B cell (primary cell): ENCODE measurements at regions not wholly inside any gene's neighbourhood (a gene's known extent, or its start where the extent isn't known, plus 50 kb on each side); places are given as distances from the start of the nearest gene placed in this dataset.

ENCODE experiments used
- ATAC-seq: fragments of 200-7000 bp; cut with Tn5 transposase; one replicate; pipeline ENCODE4 v1.10.0; 2021; ENCODE audit warnings: low read depth, mild to moderate bottlenecking, moderate number of reproducible peaks, moderate library complexity
- CTCF ChIA-PET: fragments of 350-600 bp; sonication (Branson Sonifier 250); formaldehyde crosslinking; loops from one replicate; lab custom pipeline; 2021; ENCODE audit warnings: antibody characterized with exemption, inconsistent platforms; lab: Charles Lee
- POLR2A ChIA-PET: fragments of 350-600 bp; sonication (Branson Sonifier 250); formaldehyde crosslinking; loops from one replicate; lab custom pipeline; 2021; ENCODE audit warnings: antibody characterized with exemption; lab: Charles Lee
- DNase-seq: peaks from one replicate; pipeline ENCODE4 v3.0.0; 2013
- H2AFZ ChIP-seq: 2 replicates; pipeline ENCODE4 v1.6.1; 2012; ENCODE audit warnings: mild to moderate bottlenecking, low read depth, low read length; ENCODE audit not compliant: insufficient read depth, poor library complexity, severe bottlenecking
- H3K27ac ChIP-seq, 2 donors: 1 replicate in 1 of 2; 2 replicates in 1 of 2; pipeline ENCODE4 v1.5.1; 2012 to 2013; ENCODE audit warnings: low read length in 2 of 2, mild to moderate bottlenecking in 2 of 2, moderate library complexity in 1 of 2
- H3K27me3 ChIP-seq, 4 experiments: fragments of 200-600 bp in 1 of 4; sonication (generic) in 1 of 4; replicated peaks in 1 of 4; 1 replicate in 2 of 4; 2 replicates in 2 of 4; pipeline versions ENCODE4 v1.6.1 to v1.7.0; 2013 to 2016; ENCODE audit warnings: low read length in 3 of 4, mild to moderate bottlenecking in 2 of 4, mixed read lengths in 1 of 4, moderate library complexity in 1 of 4; ENCODE audit not compliant: insufficient read depth in 4 of 4, control insufficient read depth in 3 of 4; ENCODE audit errors: control extremely low read depth in 1 of 4
- H3K36me3 ChIP-seq, 2 experiments: replicated peaks in 1 of 2; 1 replicate in 1 of 2; 2 replicates in 1 of 2; pipeline versions ENCODE4 v1.6.1 to v1.7.1; 2013; ENCODE audit warnings: low read length in 1 of 2; ENCODE audit not compliant: insufficient read depth in 2 of 2, control insufficient read depth in 1 of 2; ENCODE audit errors: control extremely low read depth in 1 of 2, extremely low read depth in 1 of 2
- H3K4me1 ChIP-seq, 2 donors: fragments of 200-600 bp in 1 of 2; sonication (generic) in 1 of 2; 1 replicate in 1 of 2; 2 replicates in 1 of 2; pipeline versions ENCODE4 v1.5.1 to v1.6.1; 2013 to 2017; ENCODE audit warnings: low read length in 2 of 2; ENCODE audit not compliant: control insufficient read depth in 2 of 2, insufficient read depth in 2 of 2
- H3K4me2 ChIP-seq: replicated peaks from 2 replicates; pipeline ENCODE3; 2012; ENCODE audit warnings: mild to moderate bottlenecking, low read depth, low read length; ENCODE audit not compliant: poor library complexity, severe bottlenecking
- H3K4me3 ChIP-seq, 5 experiments: fragments of 200-600 bp in 1 of 5; sonication (generic) in 1 of 5; 1 replicate in 3 of 5; 2 replicates in 2 of 5; pipeline versions ENCODE4 v1.5.1 to v1.7.0; 2011 to 2016; ENCODE audit warnings: low read length in 4 of 5, mild to moderate bottlenecking in 4 of 5, low read depth in 2 of 5, control low read depth in 1 of 5, moderate library complexity in 1 of 5; ENCODE audit not compliant: insufficient read depth in 1 of 5; ENCODE audit errors: control extremely low read depth in 1 of 5, extremely low read depth in 1 of 5
- H3K79me2 ChIP-seq: fragments of 200-600 bp; sonication (generic); one replicate; pipeline ENCODE4 v1.6.0; 2016; ENCODE audit warnings: low read length; ENCODE audit not compliant: control insufficient read depth, insufficient read depth
- H3K9ac ChIP-seq: fragments of 200-600 bp; sonication (generic); 2 replicates; pipeline ENCODE4 v1.6.1; 2017; ENCODE audit warnings: mild to moderate bottlenecking, low read length, moderate library complexity
- H3K9me3 ChIP-seq, 3 donors: one replicate each; pipeline versions ENCODE4 v1.6.1 to v1.7.1; 2013; ENCODE audit warnings: low read length in 2 of 3; ENCODE audit not compliant: control insufficient read depth in 2 of 3, insufficient read depth in 1 of 3; ENCODE audit errors: control extremely low read depth in 1 of 3
- H4K20me1 ChIP-seq: 2 replicates; pipeline ENCODE4 v1.6.0; 2012; ENCODE audit warnings: mild to moderate bottlenecking, low read length; ENCODE audit not compliant: insufficient read depth, control insufficient read depth, poor library complexity, severe bottlenecking
- H3K27ac Mint-ChIP-seq: one replicate; pipeline ENCODE4 v1.8.0; 2021; ENCODE audit warnings: mixed read lengths
- H3K27me3 Mint-ChIP-seq: one replicate; pipeline ENCODE4 v1.8.0; 2021; ENCODE audit warnings: mixed read lengths
- H3K4me1 Mint-ChIP-seq: one replicate; pipeline ENCODE4 v1.8.0; 2021; ENCODE audit warnings: mixed read lengths
- H3K4me3 Mint-ChIP-seq: one replicate; pipeline ENCODE4 v1.8.0; 2021; ENCODE audit warnings: mixed read lengths
- H3K9me3 Mint-ChIP-seq: one replicate; pipeline ENCODE4 v1.8.0; 2022; ENCODE audit warnings: mixed read lengths; ENCODE audit not compliant: insufficient read depth
- CTCF ChIP-seq: fragments of 200-600 bp; IDR thresholded peaks from one replicate; pipeline ENCODE4 v1.8.0; 2022; ENCODE audit warnings: antibody characterized with exemption, mild to moderate bottlenecking
- EZH2 ChIP-seq: IDR thresholded peaks from 2 replicates; pipeline ENCODE4 v1.6.1; 2012; ENCODE audit warnings: borderline replicate concordance, low read depth, mild to moderate bottlenecking, moderate library complexity, low read length; ENCODE audit not compliant: insufficient read depth, poor library complexity, severe bottlenecking
- WGBS: methylation state at CpG from one replicate; pipeline ENCODE4 v1.1.5; 2013; ENCODE audit warnings: missing lambda C conversion rate; ENCODE audit not compliant: insufficient coverage; 5-methylcytosine and 5-hydroxymethylcytosine counted together
- intact Hi-C: fragments of 100-400 bp; cut with micrococcal nuclease; formaldehyde crosslinking; loops from one replicate; pipeline ENCODE4 v1.10.0; 2022

- H3K4me3 Mint-ChIP-seq: no peak overlapping the region
- Histone ChIP-seq H3K27me3 (peaks cover 0 to 11% (median 0%) of the 10 kb centered on the region in 4 experiments), H2AFZ (no peak overlapping the region), H3K9me3 (peaks cover 0 to 16% (median 5%) of the 10 kb centered on the region in 3 donors), H3K36me3 (no peaks in the 10 kb centered on the region), H3K9ac (no peak overlapping the region), H3K4me2 (no peak overlapping the region), H3K27ac (no peak overlapping the region), H3K4me3 (no peak overlapping the region), H3K79me2 (no peaks in the 10 kb centered on the region), H3K4me1 (no peaks in the 10 kb centered on the region), H4K20me1 (no peaks in the 10 kb centered on the region)
- TF ChIP-seq EZH2 (no peak), CTCF (no peak)
- POLR2A ChIA-PET: no interaction called here
- H3K4me1 Mint-ChIP-seq: no peaks in the 10 kb centered on the region
- CTCF ChIA-PET: no interaction called here
- peaks cover 3% of the 10 kb centered on the region for H3K9me3 Mint-ChIP-seq
- H3K27ac Mint-ChIP-seq: no peak overlapping the region
- no peak for ATAC-seq
- DNase-seq: no peak
- WGBS: 83% methylated on average over 5 of the region's 13 CpGs
- peaks cover 13% of the 10 kb centered on the region for H3K27me3 Mint-ChIP-seq
- intact Hi-C loops: no loop called here
These were observed 176.1 kb upstream of the HS6ST1 start for GRCh38 chr2:128494640-128495321.

- ATAC-seq: no peak
- Histone ChIP-seq H2AFZ (no peak overlapping the region), H3K4me2 (no peak overlapping the region), H3K27me3 (peaks cover 0 to 6% (median 0%) of the 10 kb centered on the region in 4 experiments), H3K9me3 (peaks cover 0 to 16% (median 5%) of the 10 kb centered on the region in 3 donors), H3K27ac (no peak overlapping the region), H3K79me2 (no peaks in the 10 kb centered on the region), H4K20me1 (no peaks in the 10 kb centered on the region), H3K4me1 (peaks cover 0 to 1% of the 10 kb centered on the region in 2 donors), H3K9ac (no peak overlapping the region), H3K36me3 (no peaks in the 10 kb centered on the region), H3K4me3 (no peak overlapping the region)
- peaks cover 3% of the 10 kb centered on the region for H3K9me3 Mint-ChIP-seq
- DNase-seq: no peak
- CTCF ChIA-PET: no interaction called here
- H3K27ac Mint-ChIP-seq: no peak overlapping the region
- TF ChIP-seq CTCF (no peak), EZH2 (no peak)
- 92% methylated on average over 4 of the region's 4 CpGs for WGBS
- no peaks in the 10 kb centered on the region for H3K4me1 Mint-ChIP-seq
- no peak overlapping the region for H3K4me3 Mint-ChIP-seq
- intact Hi-C loops: no loop called here
- POLR2A ChIA-PET: no interaction called here
- H3K27me3 Mint-ChIP-seq: peaks cover 7% of the 10 kb centered on the region
These were observed 177.4 kb upstream of the HS6ST1 start for GRCh38 chr2:128495996-128496547.
